Mesendoderm (in vitro differentiated cells): ENCODE measurements at regions not wholly inside any gene's neighbourhood (a gene's known extent, or its start where the extent isn't known, plus 50 kb on each side); places are given as distances from the start of the nearest gene placed in this dataset.

Source experiments
- DNase-seq: peaks from one replicate; pipeline ENCODE4 v3.0.0; 2013
- H2AK5ac ChIP-seq: 2 replicates; pipeline ENCODE4 v1.6.1; 2013; ENCODE audit warnings: low read length, inconsistent platforms
- H2BK120ac ChIP-seq: 2 replicates; pipeline ENCODE4 v1.6.1; 2013; ENCODE audit warnings: low read depth, mild to moderate bottlenecking, low read length, moderate library complexity, mixed read lengths
- H2BK15ac ChIP-seq: replicated peaks from 2 replicates; pipeline ENCODE4 v1.6.1; 2013; ENCODE audit warnings: low read depth, mild to moderate bottlenecking, moderate library complexity
- H2BK5ac ChIP-seq: 2 replicates; pipeline ENCODE4 v1.6.1; 2013; ENCODE audit warnings: low read length, inconsistent platforms
- H3K18ac ChIP-seq: 2 replicates; pipeline ENCODE4 v1.6.1; 2013; ENCODE audit warnings: mild to moderate bottlenecking, low read length, mixed read lengths
- H3K23ac ChIP-seq: one replicate; pipeline ENCODE4 v1.6.1; 2013; ENCODE audit warnings: low read length
- H3K27ac ChIP-seq: 2 replicates; pipeline ENCODE4 v1.5.1; 2013; ENCODE audit warnings: low read depth, mild to moderate bottlenecking, inconsistent platforms, low read length, moderate library complexity
- H3K27me3 ChIP-seq: 2 replicates; pipeline ENCODE4 v1.6.1; 2013; ENCODE audit warnings: low read length, control low read depth, mild to moderate bottlenecking, inconsistent platforms; ENCODE audit not compliant: insufficient read depth, poor library complexity
- H3K36me3 ChIP-seq: 2 replicates; pipeline ENCODE4 v1.6.1; 2013; ENCODE audit warnings: low read length, inconsistent platforms; ENCODE audit not compliant: control insufficient read depth, insufficient read depth
- H3K4ac ChIP-seq: one replicate; pipeline ENCODE4 v1.6.1; 2013; ENCODE audit warnings: low read depth, mild to moderate bottlenecking, low read length, moderate library complexity
- H3K4me1 ChIP-seq: 2 replicates; pipeline ENCODE4 v1.6.1; 2013; ENCODE audit warnings: low read depth, low read length, inconsistent platforms; ENCODE audit not compliant: control insufficient read depth
- H3K4me2 ChIP-seq: 2 replicates; pipeline ENCODE4 v1.6.1; 2013; ENCODE audit warnings: low read length
- H3K4me3 ChIP-seq: 2 replicates; pipeline ENCODE4 v1.5.1; 2013; ENCODE audit warnings: mild to moderate bottlenecking, low read length
- H3K56ac ChIP-seq: one replicate; pipeline ENCODE4 v1.6.1; 2013; ENCODE audit warnings: low read length
- H3K79me1 ChIP-seq: 2 replicates; pipeline ENCODE4 v1.6.1; 2013; ENCODE audit warnings: low read length, inconsistent platforms
- H3K79me2 ChIP-seq: 2 replicates; pipeline ENCODE4 v1.6.1; 2013; ENCODE audit warnings: mild to moderate bottlenecking, low read length; ENCODE audit not compliant: control insufficient read depth, insufficient read depth
- H3K9ac ChIP-seq: 2 replicates; pipeline ENCODE4 v1.6.1; 2013; ENCODE audit warnings: low read length, inconsistent platforms
- H4K5ac ChIP-seq: one replicate; pipeline ENCODE4 v1.6.1; 2013; ENCODE audit warnings: low read length
- H4K8ac ChIP-seq: one replicate; pipeline ENCODE4 v1.6.1; 2013; ENCODE audit warnings: low read depth, mild to moderate bottlenecking, control low read depth, low read length, moderate library complexity
- WGBS: extraction: QIAGEN DNeasy Blood & Tissue Kit; methylation state at CpG from one replicate; pipeline ENCODE4 v1.1.7; 2013; ENCODE audit warnings: low lambda C conversion rate, missing lambda C conversion rate; ENCODE audit not compliant: insufficient coverage; ENCODE audit errors: extremely low coverage; 5-methylcytosine and 5-hydroxymethylcytosine counted together

GRCh38 chr9:4935001-4935672 lies 49.9 kb upstream of the JAK2 start:
- WGBS: no CpG with 5 or more reads among the region's 4 CpGs
- H3K79me1 ChIP-seq: no peaks in the 10 kb centered on the region
- H2AK5ac ChIP-seq: no peak overlapping the region
- no peak overlapping the region for H2BK120ac ChIP-seq
- no peak for DNase-seq
- no peak overlapping the region for H3K4me2 ChIP-seq
- H2BK5ac ChIP-seq: no peak overlapping the region
- no peak overlapping the region for H3K27ac ChIP-seq
- H3K56ac ChIP-seq: no peak overlapping the region
- no peak overlapping the region for H3K9ac ChIP-seq
- no peak overlapping the region for H3K4me3 ChIP-seq
- H3K79me2 ChIP-seq: no peaks in the 10 kb centered on the region
- H3K27me3 ChIP-seq: no peaks in the 10 kb centered on the region
- H2BK15ac ChIP-seq: no peak overlapping the region
- H4K8ac ChIP-seq: no peak overlapping the region
- H3K23ac ChIP-seq: no peak overlapping the region
- no peak overlapping the region for H4K5ac ChIP-seq
- H3K4me1 ChIP-seq: no peaks in the 10 kb centered on the region
- H3K36me3 ChIP-seq: no peaks in the 10 kb centered on the region
- no peak overlapping the region for H3K18ac ChIP-seq
- no peak overlapping the region for H3K4ac ChIP-seq
